GM21737 (cell line): ENCODE measurements at regions not wholly inside any gene's neighbourhood (a gene's known extent, or its start where the extent isn't known, plus 50 kb on each side); places are given as distances from the start of the nearest gene placed in this dataset.

Source experiments
- ATAC-seq: cut with Tn5 transposase; IDR thresholded peaks from one replicate; pipeline ENCODE4 v1.9.1; 2021; ENCODE audit warnings: mild to moderate bottlenecking, moderate library complexity; ENCODE audit not compliant: unreplicated experiment

DNA sequence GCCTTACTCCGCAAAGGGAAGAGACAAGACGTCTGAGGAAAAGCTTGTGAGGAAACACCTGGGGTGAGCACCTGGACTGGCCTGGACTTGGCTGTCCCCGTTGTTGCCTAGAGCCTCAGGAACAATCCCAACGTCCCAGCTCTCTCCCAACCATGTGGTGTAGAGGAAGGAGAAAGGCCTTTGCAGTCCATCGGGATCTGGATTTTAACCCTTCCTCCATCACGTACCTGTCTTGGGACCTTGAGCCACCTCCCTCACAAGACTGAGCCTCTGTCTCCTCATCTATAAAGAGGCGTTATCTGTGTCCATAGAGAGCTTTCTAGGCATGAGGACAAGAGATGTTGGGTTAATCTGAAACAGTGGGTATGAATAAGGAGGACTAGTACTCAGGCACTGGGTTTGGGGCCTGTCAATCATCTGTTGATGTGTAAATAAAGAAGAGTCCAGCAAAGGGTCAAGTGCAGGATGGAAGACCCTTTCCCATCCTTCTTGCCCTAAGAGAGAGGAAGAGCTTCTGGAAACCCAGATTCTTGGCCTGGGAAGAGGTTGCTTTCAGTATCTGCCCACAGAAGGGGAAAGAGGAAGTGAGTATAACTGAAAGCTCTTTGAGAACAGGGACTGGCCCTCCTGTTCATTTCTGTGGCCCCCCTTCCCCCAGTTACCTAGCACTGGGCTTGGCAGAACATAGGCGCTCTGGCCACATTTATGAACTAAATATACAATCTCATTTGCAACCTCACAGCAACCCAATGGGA lies 137.1 kb downstream of the PJA1 start:
- peak; percentile 84 for ATAC-seq

- ATAC-seq: no peak
Measured at GRCh38 chrX:69027181-69028005, 137.9 kb downstream of the PJA1 start.

DNA sequence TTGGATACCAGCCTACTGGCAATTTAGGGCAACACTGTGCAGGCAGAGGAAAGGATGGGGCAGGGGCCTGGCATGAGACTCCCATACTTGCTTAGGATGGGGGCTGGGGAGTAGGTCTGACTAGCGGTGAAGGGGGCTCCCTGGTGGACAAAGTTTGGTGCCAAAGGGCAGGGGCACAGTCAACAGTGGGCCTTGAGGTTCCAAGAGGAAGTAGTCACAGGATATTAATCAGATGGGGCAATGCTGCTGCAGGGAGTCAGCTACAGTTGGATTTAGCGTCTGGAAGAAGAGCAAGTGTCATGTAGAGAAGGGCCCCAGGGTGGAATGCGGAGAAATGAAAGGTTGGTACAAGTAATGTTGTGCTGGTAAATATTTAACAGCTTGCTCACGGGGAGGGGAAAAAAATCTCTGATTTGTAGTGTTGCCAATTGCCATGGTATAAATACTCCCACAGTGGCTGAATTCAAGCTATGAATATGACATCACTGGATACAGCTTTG lies 139.4 kb downstream of the PJA1 start:
- ATAC-seq: no peak

- ATAC-seq: no peak
Measured at GRCh38 chrX:69024931-69025330, 140.3 kb downstream of the PJA1 start.

DNA sequence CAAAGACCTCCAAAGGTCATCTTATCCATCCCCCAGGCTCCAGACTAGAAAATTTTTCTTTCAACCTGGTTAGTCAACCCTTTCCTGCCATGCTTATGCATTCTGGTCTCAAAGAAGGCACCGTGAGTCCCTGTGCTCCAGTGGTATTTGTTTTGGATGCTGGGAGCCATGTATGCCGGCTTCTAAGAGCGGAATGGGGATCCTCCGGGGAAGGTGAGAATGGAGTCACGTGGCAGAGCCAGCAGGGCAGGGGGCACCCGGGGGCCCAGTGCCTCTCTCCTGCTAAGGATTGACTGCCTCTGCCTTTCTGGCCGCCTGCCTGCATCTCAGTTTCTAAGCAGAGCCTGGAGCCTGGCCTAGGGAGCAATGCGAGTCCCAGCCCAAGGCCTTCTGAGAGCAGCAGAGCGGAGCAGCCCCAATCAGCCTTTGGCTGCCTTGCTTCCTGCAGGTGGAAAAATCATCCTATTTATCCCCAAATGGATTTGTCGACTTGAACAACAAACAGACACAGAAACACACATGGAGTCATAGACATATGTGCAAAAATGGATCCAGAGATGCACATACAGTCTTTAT lies 141.0 kb downstream of the PJA1 start:
- ATAC-seq: no peak

DNA sequence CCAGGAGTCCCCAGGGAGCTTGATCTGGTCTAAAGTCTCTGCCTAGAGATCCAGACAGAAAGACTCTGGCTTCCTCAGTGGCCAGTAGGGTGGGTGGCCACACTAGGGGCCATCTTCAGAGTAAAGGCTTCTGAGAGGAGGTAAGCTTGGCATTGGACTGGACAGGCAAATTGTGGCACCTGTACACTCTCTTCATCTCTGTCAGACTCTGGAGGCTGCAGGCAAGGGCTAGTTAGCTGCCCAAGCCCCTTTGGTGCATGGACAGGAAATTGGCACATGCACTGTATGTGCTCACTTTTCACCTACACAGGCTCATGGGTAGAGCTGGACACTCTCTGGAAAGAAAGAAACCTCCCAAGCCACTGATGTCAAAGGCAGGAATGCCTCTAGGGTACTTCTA lies 142.8 kb downstream of the PJA1 start:
- ATAC-seq: no peak

GRCh38 chrX:69021141-69021960 lies 143.9 kb downstream of the PJA1 start:
- ATAC-seq: no peak

DNA sequence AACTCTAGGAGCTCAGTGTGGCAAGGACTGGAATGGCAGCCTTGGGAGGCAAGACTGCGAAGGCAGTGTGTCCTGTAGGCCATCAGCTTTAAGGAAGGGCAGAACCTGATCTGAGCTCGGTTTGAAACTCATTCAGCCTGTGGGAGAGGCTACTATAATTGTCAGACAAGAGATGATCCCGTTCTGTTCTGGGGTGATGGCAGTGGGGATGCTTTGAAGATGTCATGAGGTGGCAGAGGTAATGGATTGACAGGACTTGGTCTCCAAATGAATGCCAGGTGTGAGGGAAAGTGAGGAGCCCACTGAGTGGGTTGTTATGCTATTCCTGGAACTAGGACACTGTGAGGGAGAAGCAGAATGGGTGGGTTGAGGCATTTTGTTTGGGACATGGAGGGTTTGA lies 144.9 kb downstream of the PJA1 start:
- no peak for ATAC-seq

DNA sequence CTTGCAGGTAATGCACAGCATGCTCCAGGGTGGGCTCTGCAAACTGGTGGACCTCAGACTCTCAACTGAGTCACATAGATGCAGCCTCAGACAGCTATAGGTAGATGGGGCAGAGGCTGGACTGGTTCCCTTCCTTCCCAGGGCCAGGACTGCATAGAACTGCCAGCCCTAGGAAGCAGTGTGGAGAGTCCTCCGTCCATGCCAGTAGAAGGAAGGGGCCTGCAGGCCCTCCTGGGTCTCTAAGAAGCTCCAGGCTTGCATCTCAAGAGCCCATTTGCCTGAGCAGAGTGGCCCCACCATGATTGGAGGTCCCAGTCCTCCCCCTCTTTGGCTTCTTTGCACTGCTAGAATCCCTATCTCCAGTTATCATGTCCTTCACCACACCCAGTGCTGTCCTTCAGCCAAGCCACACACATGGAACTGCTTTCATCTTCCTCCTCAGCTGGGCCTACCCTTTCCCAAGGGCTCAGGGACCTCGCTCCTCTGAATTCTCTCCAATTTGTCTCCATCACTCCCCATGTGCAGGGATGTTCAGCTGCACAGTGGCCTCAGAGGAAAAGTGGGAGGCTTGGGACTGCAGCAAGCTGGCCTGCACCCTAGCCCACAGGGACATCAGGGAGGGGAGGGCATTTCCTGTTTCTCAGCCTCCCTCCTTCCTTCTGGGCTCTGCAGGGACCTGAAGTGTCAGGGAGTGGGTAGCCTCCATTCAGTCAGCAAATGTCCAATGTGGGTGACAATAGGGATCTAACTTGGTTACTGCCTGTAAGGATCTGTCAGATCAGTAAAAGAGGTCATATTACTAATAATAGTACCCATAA lies 146.0 kb downstream of the PJA1 start:
- no peak for ATAC-seq

GRCh38 chrX:69018416-69019072 lies 146.7 kb downstream of the PJA1 start:
- ATAC-seq: no peak

DNA sequence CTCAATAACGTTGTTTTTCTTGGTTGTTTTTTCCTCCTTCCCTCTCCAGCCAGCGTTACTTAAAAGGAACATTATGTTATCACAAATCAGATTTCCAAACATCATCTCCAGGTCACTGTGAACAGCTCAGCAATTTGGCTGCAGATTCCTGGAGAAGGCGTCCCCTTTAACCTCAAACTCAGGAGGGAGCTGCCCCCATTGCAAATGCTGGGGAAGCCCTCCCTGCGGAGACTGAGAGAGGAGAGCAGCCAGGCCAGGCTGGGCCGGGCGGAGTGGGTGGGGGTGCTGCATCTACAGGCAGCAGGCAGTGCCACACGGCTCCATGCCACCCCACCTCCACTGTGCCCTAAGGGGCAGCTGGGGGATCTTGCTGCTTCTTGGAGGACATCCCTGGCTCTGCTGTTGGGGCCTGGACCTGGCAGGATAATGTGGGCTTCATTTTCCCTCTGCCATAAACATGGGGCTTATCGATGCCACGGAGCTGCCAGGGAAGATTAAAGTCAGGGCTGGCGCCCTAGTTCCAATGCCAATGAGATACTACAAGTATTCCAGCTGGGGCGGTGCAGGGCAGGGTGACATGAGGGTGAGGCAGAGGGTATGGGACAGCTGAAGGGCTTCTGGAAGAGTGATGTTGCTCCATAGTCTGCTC lies 148.8 kb downstream of the PJA1 start:
- no peak for ATAC-seq

GRCh38 chrX:69015564-69016292 lies 149.5 kb downstream of the PJA1 start:
- no peak for ATAC-seq

DNA sequence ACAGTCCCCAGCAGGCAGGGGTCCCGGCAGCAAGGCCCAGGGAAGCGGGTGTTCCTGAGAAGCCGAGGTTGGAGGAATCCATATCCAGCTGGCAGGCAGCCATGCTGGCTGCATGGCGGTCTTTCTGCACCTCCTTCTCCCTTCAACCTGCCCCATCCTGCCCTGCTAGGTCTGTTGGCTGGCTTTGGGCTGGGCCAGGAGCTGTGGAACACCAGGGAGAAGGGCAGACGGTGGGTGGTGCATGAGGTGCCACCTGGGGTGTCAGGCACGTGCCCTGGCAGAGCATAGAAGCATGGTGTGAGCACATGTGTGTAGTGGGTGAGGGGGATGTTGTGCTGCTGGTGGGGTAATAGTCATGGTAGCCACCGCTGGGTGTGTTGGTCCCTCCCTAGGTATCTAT lies 150.1 kb downstream of the PJA1 start:
- ATAC-seq: no peak

DNA sequence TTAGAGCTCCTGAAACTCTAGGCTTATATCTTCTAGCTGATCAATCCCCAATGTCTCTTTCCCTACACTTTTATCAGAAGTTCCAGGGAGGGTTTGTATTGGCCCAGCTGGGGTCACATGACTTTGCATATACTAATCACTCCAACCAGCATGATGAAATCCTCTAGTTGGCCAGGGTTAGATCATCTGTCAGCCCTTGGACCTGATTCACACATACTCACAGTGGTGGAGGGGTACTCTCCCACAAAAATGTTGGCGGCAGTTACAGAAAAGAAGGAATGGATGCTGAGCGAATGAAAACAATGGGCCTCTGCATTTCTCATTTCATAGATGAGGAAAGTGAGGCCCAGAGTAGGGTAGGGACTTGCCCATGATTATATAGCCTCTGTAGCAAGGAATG lies 151.1 kb downstream of the PJA1 start:
- no peak for ATAC-seq

- no peak for ATAC-seq
Measured at GRCh38 chrX:69010339-69010738, 154.9 kb downstream of the PJA1 start.

GRCh38 chrX:69000877-69001276 lies 164.4 kb downstream of the PJA1 start:
- ATAC-seq: no peak

DNA sequence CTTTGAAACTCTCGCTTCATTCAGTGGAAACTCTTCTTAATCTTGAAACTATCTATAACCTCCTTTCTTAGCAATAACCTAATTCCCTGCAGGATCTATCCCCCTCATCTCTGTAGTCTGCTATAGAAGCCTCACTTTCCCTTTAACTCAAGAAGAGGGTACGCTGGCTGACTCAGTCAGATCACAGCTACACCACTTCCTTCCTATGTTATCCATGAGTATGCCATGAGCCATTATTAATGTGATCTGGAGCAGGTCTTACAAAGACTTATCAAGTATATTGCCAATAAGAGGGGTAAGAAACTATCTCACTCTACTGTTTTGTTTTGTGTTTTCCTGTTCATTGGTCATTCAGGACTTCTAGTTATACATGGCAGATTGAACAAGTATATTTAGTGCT lies 165.3 kb downstream of the PJA1 start:
- no peak for ATAC-seq

GRCh38 chrX:68999356-68999755 lies 165.9 kb downstream of the PJA1 start:
- ATAC-seq: no peak
